BJ (cell line): ENCODE measurements at regions not wholly inside any gene's neighbourhood (a gene's known extent, or its start where the extent isn't known, plus 50 kb on each side); places are given as distances from the start of the nearest gene placed in this dataset.
A peak's percentile ranks its signal among the peaks of the same experiment; 100 is the strongest.

Experiments
- CTCF ChIA-PET: fragments of 350-600 bp; formaldehyde crosslinking; extraction: SDS; loops from one replicate; lab custom pipeline; 2021; ENCODE audit warnings: antibody characterized with exemption, inconsistent platforms; lab: Yijun Ruan, JAX
- POLR2A ChIA-PET: fragments of 300-600 bp; sonication (Branson Sonifier 250); formaldehyde crosslinking; extraction: SDS; loops from one replicate; lab custom pipeline; 2021; ENCODE audit warnings: antibody characterized with exemption; lab: Charles Lee
- DNase-seq: peaks from one replicate; pipeline ENCODE4 v3.0.0-alpha.2; 2011; ENCODE audit warnings: low read depth
- H3K27me3 ChIP-seq: 2 replicates; pipeline ENCODE4 v1.6.0; 2011; ENCODE audit warnings: low read length; ENCODE audit not compliant: control insufficient read depth, insufficient read depth
- H3K36me3 ChIP-seq: 2 replicates; pipeline ENCODE4 v1.5.1; 2011; ENCODE audit warnings: low read length; ENCODE audit not compliant: control insufficient read depth, insufficient read depth
- H3K4me3 ChIP-seq: 2 replicates; pipeline ENCODE4 v1.5.1; 2011; ENCODE audit warnings: low read depth, mild to moderate bottlenecking, control low read depth, low read length
- CTCF ChIP-seq: IDR thresholded peaks from 2 replicates; pipeline ENCODE4 v1.5.1; 2011; ENCODE audit warnings: low read depth, mild to moderate bottlenecking, control low read depth, inconsistent platforms, low read length, moderate library complexity; ENCODE audit not compliant: insufficient read depth

DNA sequence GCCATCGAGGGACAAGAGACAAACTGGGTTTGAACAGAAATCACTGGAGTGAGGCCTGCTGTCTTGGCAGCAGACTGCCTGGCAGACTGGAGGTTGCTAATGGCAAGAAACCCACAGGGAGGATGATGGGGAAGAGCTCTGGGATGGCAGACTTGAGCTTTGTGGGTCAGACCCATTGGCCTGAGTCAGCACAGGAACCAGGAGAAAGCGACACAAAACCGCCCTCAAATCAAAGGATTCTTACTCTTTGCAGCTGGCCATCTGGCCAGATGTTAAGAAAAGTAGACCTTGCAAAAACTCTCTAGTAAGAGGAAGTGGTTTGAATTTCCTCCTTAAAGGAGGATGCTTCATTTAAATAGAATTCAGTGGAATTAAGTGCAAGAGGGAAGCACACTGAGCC is 195.2 kb upstream of the JUN start:
- ChIA-PET POLR2A (no interaction called here), CTCF (interaction anchor here (0.9 kb wide), 1 partner anchor 14 kb away, joined by 3 read pairs; no protein-coding TSS in a partner anchor)
- no peaks in the 10 kb centered on the region for H3K36me3 ChIP-seq
- no peak overlapping the region for H3K4me3 ChIP-seq
- H3K27me3 ChIP-seq = no peaks in the 10 kb centered on the region
- DNase-seq = no peak
- no peak for TF ChIP-seq CTCF

DNA sequence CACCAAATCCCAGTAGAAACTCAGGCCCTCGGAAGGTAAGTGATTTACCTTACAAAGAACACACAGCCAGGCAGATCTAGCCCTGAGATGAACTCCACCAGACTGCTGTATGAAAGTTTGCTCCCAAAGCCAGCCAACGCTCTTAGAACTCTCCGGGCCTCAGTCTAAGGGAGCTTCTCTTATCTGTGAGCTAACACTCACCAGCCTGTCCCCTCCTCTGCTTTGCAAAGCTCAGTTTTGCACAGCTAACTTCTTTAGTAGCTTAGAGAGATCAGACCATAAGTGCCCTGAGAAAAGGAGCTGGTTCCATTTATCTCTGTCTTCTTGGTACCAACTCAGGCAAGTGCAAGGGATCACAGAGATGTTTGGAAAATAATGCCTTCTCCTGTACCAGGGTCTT is 195.8 kb upstream of the JUN start:
- H3K36me3 ChIP-seq = no peaks in the 10 kb centered on the region
- no peak for DNase-seq
- ChIA-PET CTCF (interaction anchor here (0.9 kb wide), 1 partner anchor 15 kb away, joined by 3 read pairs; no protein-coding TSS in a partner anchor), POLR2A (no interaction called here)
- TF ChIP-seq CTCF = no peak
- no peaks in the 10 kb centered on the region for H3K27me3 ChIP-seq
- no peak overlapping the region for H3K4me3 ChIP-seq

DNA sequence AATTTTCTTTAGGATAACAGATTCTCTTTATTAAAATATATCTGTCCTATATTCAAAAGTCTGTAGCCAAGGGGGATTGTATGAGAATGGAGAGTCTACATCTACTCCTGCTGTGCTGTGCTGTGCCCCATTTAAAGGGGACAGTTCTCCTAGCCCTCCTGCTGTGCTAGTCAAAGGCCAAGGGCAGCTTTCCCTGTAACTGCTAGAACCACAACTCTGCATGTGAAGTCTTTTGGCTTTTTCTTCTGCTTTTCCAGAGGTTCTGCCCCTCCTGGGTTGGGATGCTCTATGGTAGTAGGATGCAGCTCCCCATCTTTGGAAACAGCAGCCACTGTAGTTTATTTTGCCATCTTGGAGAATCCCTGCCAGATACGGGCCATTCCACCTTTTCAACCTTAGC is 197.5 kb upstream of the JUN start:
- no peak overlapping the region for H3K4me3 ChIP-seq
- DNase-seq = no peak
- H3K36me3 ChIP-seq = no peaks in the 10 kb centered on the region
- H3K27me3 ChIP-seq = no peaks in the 10 kb centered on the region
- TF ChIP-seq CTCF = no peak
- POLR2A ChIA-PET = no interaction called here
- CTCF ChIA-PET = interaction anchor here (1.2 kb wide), 1 partner anchor 11 kb away, joined by 3 read pairs; no protein-coding TSS in a partner anchor

DNA sequence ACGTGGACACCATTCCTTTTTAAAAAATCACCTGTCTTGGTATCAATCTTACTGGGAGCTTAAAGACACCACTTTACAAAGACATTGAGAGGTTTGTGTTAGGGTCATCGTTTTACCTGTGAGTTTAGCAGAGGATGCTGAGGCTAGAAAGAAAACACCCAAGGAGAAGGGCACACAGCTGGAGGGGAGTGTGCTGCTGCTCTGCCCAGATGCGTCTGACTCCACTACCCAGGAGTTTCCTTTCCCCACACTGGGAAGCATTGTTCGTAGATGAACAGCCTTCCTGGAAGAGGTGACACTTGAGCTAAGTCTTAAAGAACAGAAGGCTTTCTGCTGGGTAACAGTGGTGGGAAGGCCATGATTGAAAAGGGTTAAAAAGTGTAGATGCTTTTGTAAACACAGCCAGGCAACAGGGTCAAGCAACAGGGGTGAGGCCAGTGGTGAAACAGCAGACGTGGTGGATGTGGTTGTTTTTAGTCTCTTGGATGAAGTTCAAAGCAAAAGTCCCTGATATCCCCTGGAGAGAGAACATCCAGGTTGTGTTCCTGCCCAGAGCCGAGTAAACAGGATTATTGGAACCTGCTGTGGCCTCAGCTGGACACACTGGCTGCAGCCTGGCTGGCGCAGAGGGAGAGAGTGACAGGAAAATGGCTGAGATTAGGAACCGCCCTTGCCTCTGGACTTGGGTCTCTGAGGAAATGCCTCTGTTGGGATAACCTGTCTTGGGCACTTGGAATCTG is 198.6 kb upstream of the JUN start:
- POLR2A ChIA-PET = no interaction called here
- TF ChIP-seq CTCF = no peak
- Histone ChIP-seq H3K27me3 (no peaks in the 10 kb centered on the region), H3K36me3 (no peaks in the 10 kb centered on the region), H3K4me3 (no peak overlapping the region)
- DNase-seq = no peak
- CTCF ChIA-PET = no interaction called here

- Histone ChIP-seq H3K4me3 (no peak overlapping the region), H3K27me3 (no peaks in the 10 kb centered on the region), H3K36me3 (no peaks in the 10 kb centered on the region)
- POLR2A ChIA-PET = no interaction called here
- peak; percentile 35 for DNase-seq
- CTCF ChIA-PET = no interaction called here
- no peak for TF ChIP-seq CTCF
Observed at GRCh38 chr1:58983162-58983561, 199.3 kb upstream of the JUN start.
